HG03196 (cell line): ENCODE measurements at regions not wholly inside any gene's neighbourhood (a gene's known extent, or its start where the extent isn't known, plus 50 kb on each side); places are given as distances from the start of the nearest gene placed in this dataset.

Source experiments
- ATAC-seq: cut with Tn5 transposase; IDR thresholded peaks from one replicate; pipeline ENCODE4 v1.9.1; 2021; ENCODE audit not compliant: unreplicated experiment

GRCh38 chr14:97757491-97757890 lies 960.3 kb downstream of the VRK1 start:
- no peak for ATAC-seq

- ATAC-seq: no peak
Measured at GRCh38 chr14:97760050-97760449, 962.9 kb downstream of the VRK1 start.

GRCh38 chr14:97762386-97762785 lies 965.2 kb downstream of the VRK1 start:
- no peak for ATAC-seq

GRCh38 chr14:97771340-97772045 lies 974.3 kb downstream of the VRK1 start:
- ATAC-seq: no peak

- no peak for ATAC-seq
Measured at GRCh38 chr14:97773598-97773997, 976.4 kb downstream of the VRK1 start.

GRCh38 chr14:97776890-97777558 lies 979.8 kb downstream of the VRK1 start:
- ATAC-seq: no peak

GRCh38 chr14:97777622-97778355 lies 980.6 kb downstream of the VRK1 start:
- ATAC-seq: no peak

- no peak for ATAC-seq
Measured at GRCh38 chr14:97779140-97779539, 982.0 kb downstream of the VRK1 start.

- ATAC-seq: no peak
Measured at GRCh38 chr14:97780804-97781203, 983.6 kb downstream of the VRK1 start.

- ATAC-seq: no peak
Measured at GRCh38 chr14:97781961-97782360, 984.8 kb downstream of the VRK1 start.

- no peak for ATAC-seq
Measured at GRCh38 chr14:97782871-97783414, 985.8 kb downstream of the VRK1 start.

GRCh38 chr14:97785495-97785894 lies 988.3 kb downstream of the VRK1 start:
- no peak for ATAC-seq

GRCh38 chr14:97788364-97788763 lies 991.2 kb downstream of the VRK1 start:
- ATAC-seq: no peak

GRCh38 chr14:97788846-97789526 lies 991.8 kb downstream of the VRK1 start:
- no peak for ATAC-seq

GRCh38 chr14:97791072-97791471 lies 993.9 kb downstream of the VRK1 start:
- ATAC-seq: no peak

GRCh38 chr14:97791906-97792305 lies 994.7 kb downstream of the VRK1 start:
- no peak for ATAC-seq

- no peak for ATAC-seq
Measured at GRCh38 chr14:97796511-97796910, 999.3 kb downstream of the VRK1 start.

GRCh38 chr14:97798176-97798575 lies 1001.0 kb downstream of the VRK1 start:
- ATAC-seq: no peak

GRCh38 chr14:97802430-97803373 lies 1005.5 kb downstream of the VRK1 start:
- no peak for ATAC-seq

GRCh38 chr14:97804056-97804455 lies 1006.9 kb downstream of the VRK1 start:
- no peak for ATAC-seq
